ENCODE measurements at regions not wholly inside any gene's neighbourhood (a gene's known extent, or its start where the extent isn't known, plus 50 kb on each side); places are given as distances from the start of the nearest gene placed in this dataset.

DNA sequence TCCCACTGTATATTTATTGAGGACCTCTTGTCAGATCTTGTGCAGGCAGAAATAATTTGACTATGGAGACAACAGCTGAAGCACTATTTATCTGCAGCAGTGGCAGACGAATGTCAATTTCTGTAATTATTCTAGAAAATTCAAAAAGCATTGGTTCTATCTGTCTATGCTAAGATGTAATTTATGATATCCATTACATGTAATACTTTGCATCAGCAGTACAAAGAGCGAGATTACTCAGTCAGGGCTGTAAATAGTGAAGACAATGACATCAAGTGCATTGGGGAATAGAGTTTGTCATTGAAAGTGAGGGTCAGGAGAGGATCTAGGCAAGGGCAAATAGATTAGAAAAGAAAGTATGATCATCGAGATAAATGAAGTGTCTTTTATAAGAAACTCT is 508.2 kb downstream of the ZWINT start:
- DNase-seq (ENCODE audit: low spot score) = no peak
- intact Hi-C loops (cut with DNase I) = no loop called here
- Histone ChIP-seq H3K4me3 (no peak overlapping the region), H3K27me3 (replicated peaks; ENCODE audit: insufficient read depth) (no peaks in the 10 kb centered on the region), H3K4me1 (replicated peaks) (no peaks in the 10 kb centered on the region), H3K9me3 (no peaks in the 10 kb centered on the region), H3K27ac (no peak overlapping the region), H3K36me3 (no peaks in the 10 kb centered on the region)
- no peak for TF ChIP-seq POLR2AphosphoS5 (IDR thresholded peaks at IDR 0.05)
- TF ChIP-seq, protein P1, sequence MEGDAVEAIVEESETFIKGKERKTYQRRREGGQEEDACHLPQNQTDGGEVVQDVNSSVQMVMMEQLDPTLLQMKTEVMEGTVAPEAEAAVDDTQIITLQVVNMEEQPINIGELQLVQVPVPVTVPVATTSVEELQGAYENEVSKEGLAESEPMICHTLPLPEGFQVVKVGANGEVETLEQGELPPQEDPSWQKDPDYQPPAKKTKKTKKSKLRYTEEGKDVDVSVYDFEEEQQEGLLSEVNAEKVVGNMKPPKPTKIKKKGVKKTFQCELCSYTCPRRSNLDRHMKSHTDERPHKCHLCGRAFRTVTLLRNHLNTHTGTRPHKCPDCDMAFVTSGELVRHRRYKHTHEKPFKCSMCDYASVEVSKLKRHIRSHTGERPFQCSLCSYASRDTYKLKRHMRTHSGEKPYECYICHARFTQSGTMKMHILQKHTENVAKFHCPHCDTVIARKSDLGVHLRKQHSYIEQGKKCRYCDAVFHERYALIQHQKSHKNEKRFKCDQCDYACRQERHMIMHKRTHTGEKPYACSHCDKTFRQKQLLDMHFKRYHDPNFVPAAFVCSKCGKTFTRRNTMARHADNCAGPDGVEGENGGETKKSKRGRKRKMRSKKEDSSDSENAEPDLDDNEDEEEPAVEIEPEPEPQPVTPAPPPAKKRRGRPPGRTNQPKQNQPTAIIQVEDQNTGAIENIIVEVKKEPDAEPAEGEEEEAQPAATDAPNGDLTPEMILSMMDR (IDR thresholded peaks at IDR 0.05) = no peak
- WGBS = 79% methylated on average over 3 of the region's 3 CpGs

DNA sequence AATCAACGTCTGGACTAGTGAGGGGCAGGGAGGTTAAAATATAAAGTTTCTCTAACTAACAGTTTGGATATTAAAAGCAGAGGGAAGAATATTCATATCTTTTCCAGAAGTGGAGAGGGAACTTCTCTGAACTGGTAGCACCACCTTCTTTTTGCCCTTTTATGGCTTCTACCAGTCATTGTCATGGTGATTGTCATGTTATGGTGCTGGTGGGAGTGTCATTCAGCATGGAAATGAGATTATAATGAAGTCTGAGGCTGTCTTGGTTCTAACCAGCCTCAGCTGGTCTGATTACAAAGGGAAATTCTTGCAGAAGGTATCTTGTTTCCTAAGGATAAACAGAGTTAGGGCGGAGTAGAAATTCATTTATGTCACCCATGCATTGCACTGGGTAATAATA is 523.8 kb downstream of the ZWINT start:
- Histone ChIP-seq H3K27ac (no peak overlapping the region), H3K4me1 (replicated peaks) (no peaks in the 10 kb centered on the region), H3K36me3 (no peaks in the 10 kb centered on the region), H3K27me3 (replicated peaks; ENCODE audit: insufficient read depth) (no peaks in the 10 kb centered on the region), H3K4me3 (no peak overlapping the region), H3K9me3 (no peaks in the 10 kb centered on the region)
- TF ChIP-seq, protein P1 (IDR thresholded peaks at IDR 0.05) = no peak
- TF ChIP-seq POLR2A (IDR thresholded peaks at IDR 0.05) (no peak), POLR2AphosphoS5 (IDR thresholded peaks at IDR 0.05) (no peak)
- 83% methylated on average over 2 of the region's 2 CpGs for WGBS
- no peak for DNase-seq (ENCODE audit: low spot score)
- intact Hi-C loops (cut with DNase I) = no loop called here

DNA sequence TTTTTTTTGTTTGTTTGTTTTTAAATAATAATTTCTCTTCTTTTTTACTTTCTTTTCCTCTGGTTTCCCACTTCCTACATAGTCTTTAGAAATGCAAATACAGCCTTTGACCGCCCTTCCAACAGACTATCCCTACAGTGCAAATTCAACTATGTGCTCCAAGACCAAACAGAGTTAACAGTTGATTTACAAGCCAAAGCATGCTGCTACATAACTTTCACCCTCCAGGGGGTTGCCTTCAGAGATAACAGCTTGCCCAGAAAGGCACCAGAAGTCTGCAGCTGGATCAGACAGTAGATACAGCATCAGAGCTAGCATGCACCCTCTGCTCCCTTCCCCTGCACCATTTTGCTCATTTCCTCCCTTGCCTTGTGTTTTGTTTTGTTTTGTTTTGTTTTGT is 539.0 kb downstream of the ZWINT start:
- H3K4me1 ChIP-seq (replicated peaks) = no peaks in the 10 kb centered on the region
- 40% methylated on average over 1 of the region's 1 CpG for WGBS
- TF ChIP-seq, protein P1 (IDR thresholded peaks at IDR 0.05) = no peak
- TF ChIP-seq POLR2AphosphoS5 (IDR thresholded peaks at IDR 0.05) (no peak), POLR2A (IDR thresholded peaks at IDR 0.05) (no peak)
- intact Hi-C loops (cut with DNase I) = no loop called here
- H3K27me3 ChIP-seq (replicated peaks; ENCODE audit: insufficient read depth) = no peaks in the 10 kb centered on the region
- no peak overlapping the region for H3K4me3 ChIP-seq
- no peaks in the 10 kb centered on the region for H3K9me3 ChIP-seq
- no peak for DNase-seq (ENCODE audit: low spot score)
- no peaks in the 10 kb centered on the region for H3K36me3 ChIP-seq
- H3K27ac ChIP-seq = no peak overlapping the region

DNA sequence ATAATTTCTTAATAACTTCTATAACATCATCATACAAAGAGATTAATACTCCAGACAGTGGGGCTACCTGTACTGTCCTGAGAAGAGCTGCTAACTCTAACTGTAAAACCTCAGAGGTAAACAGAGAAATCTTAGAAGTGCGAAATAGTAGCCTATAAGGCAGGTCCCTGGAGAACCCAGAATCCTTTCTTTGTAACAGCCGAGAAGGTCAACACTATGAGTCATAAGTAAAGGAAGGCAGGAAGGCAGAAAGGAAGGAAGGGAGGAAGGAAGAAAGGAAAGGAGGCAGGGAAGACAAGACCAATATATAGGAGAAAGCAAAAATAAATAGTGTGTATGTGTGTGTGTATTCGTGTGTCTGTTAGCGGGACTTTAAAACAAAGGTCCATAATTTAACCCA is 540.6 kb downstream of the ZWINT start:
- Histone ChIP-seq H3K36me3 (no peaks in the 10 kb centered on the region), H3K9me3 (no peaks in the 10 kb centered on the region), H3K4me3 (no peak overlapping the region), H3K27ac (no peak overlapping the region), H3K4me1 (replicated peaks) (no peaks in the 10 kb centered on the region), H3K27me3 (replicated peaks; ENCODE audit: insufficient read depth) (no peaks in the 10 kb centered on the region)
- 68% methylated on average over 4 of the region's 4 CpGs for WGBS
- no peak for DNase-seq (ENCODE audit: low spot score)
- TF ChIP-seq POLR2A (IDR thresholded peaks at IDR 0.05) = no peak
- TF ChIP-seq POLR2AphosphoS5 (IDR thresholded peaks at IDR 0.05) = no peak
- TF ChIP-seq, protein P1 (IDR thresholded peaks at IDR 0.05) = no peak
- intact Hi-C loops (cut with DNase I) = no loop called here

DNA sequence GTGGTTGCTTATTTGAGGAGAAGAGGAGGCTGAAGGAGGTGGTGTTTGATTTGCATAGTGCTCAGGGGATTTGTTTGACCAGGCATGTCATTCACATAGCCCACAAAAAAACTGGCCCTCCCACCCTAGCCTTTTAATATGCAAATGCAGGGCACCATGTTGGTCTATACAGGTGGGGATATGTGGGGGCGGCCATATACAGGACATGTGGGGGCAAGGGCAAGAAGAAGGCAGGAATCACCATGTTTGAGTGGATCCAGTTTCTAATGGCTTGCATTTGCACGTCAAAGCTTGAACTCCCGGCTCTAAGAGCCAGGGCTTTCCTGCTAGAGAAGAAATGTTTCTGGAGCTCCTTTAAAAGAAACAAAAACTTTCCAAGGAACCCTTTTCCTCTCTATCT is 541.0 kb downstream of the ZWINT start:
- TF ChIP-seq POLR2AphosphoS5 (IDR thresholded peaks at IDR 0.05) = no peak
- no peaks in the 10 kb centered on the region for H3K36me3 ChIP-seq
- no peaks in the 10 kb centered on the region for H3K27me3 ChIP-seq (replicated peaks; ENCODE audit: insufficient read depth)
- intact Hi-C loops (cut with DNase I) = no loop called here
- WGBS = 75% methylated on average over 3 of the region's 3 CpGs
- no peak overlapping the region for H3K4me3 ChIP-seq
- no peak for DNase-seq (ENCODE audit: low spot score)
- H3K27ac ChIP-seq = no peak overlapping the region
- H3K4me1 ChIP-seq (replicated peaks) = no peaks in the 10 kb centered on the region
- no peaks in the 10 kb centered on the region for H3K9me3 ChIP-seq

Data from prostate gland (tissue), 2 donors.